ENCODE measurements at regions not wholly inside any gene's neighbourhood (a gene's known extent, or its start where the extent isn't known, plus 50 kb on each side); places are given as distances from the start of the nearest gene placed in this dataset.

GRCh38 chr11:33492596-33492995 lies 208.0 kb downstream of the C11orf91 start:
- Histone ChIP-seq H3K27ac (no peak overlapping the region), H3K36me3 (no peaks in the 10 kb centered on the region), H3K4me1 (no peaks in the 10 kb centered on the region), H3K9me3 (no peaks in the 10 kb centered on the region), H3K27me3 (peaks cover 0 to 9% (median 0%) of the 10 kb centered on the region in 9 donors), H3K4me3 (no peak overlapping the region)
- DNase-seq (no peak), ATAC-seq (no peak)
- intact Hi-C loops (cut with DNase I) = no loop called here
- TF ChIP-seq, protein P1, sequence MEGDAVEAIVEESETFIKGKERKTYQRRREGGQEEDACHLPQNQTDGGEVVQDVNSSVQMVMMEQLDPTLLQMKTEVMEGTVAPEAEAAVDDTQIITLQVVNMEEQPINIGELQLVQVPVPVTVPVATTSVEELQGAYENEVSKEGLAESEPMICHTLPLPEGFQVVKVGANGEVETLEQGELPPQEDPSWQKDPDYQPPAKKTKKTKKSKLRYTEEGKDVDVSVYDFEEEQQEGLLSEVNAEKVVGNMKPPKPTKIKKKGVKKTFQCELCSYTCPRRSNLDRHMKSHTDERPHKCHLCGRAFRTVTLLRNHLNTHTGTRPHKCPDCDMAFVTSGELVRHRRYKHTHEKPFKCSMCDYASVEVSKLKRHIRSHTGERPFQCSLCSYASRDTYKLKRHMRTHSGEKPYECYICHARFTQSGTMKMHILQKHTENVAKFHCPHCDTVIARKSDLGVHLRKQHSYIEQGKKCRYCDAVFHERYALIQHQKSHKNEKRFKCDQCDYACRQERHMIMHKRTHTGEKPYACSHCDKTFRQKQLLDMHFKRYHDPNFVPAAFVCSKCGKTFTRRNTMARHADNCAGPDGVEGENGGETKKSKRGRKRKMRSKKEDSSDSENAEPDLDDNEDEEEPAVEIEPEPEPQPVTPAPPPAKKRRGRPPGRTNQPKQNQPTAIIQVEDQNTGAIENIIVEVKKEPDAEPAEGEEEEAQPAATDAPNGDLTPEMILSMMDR (IDR thresholded peaks at IDR 0.05) = no peak
- TF ChIP-seq POLR2A (IDR thresholded peaks at IDR 0.05) = no peak
- WGBS, 4 donors = 71 to 79% (median 77%) methylated on average over 6 of the region's 6 CpGs

DNA sequence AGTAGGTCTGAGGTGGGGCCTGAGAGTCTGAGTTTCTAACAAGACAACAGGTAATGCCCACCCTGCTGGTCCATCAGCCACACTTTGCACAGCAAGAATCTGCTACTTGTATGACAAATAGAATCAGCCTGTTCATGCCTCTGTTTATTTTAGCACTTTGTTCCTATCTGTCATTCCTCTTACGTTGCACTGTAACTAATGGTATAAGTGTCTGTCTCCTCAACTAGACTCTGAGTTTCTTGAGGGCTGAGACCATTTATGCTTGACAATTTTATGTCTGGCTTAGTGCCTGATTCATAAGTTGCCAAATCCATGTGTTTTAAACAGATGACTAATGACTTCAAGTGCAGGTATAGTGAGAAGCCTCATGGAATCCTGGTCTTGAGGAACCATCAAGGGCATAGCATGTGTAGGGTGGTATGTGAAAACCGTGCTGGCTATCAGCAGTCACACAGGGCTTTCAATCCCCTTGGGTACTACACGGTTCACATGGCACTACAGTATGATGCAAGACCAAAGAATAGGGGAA lies 209.7 kb downstream of the C11orf91 start:
- Histone ChIP-seq H3K27me3 (peaks cover 0 to 9% (median 0%) of the 10 kb centered on the region in 9 donors), H3K4me3 (no peak overlapping the region), H3K4me1 (no peaks in the 10 kb centered on the region), H3K9me3 (peaks cover 0 to 2% (median 0%) of the 10 kb centered on the region in 12 donors), H3K27ac (no peak overlapping the region), H3K36me3 (no peaks in the 10 kb centered on the region)
- TF ChIP-seq POLR2A (IDR thresholded peaks at IDR 0.05) = no peak
- TF ChIP-seq, protein P1 (IDR thresholded peaks at IDR 0.05) = no peak
- DNase-seq (no peak), ATAC-seq (no peak)
- intact Hi-C loops (cut with DNase I) = no loop called here
- WGBS, 4 donors = 42 to 53% (median 52%) methylated on average over 3 of the region's 3 CpGs

DNA sequence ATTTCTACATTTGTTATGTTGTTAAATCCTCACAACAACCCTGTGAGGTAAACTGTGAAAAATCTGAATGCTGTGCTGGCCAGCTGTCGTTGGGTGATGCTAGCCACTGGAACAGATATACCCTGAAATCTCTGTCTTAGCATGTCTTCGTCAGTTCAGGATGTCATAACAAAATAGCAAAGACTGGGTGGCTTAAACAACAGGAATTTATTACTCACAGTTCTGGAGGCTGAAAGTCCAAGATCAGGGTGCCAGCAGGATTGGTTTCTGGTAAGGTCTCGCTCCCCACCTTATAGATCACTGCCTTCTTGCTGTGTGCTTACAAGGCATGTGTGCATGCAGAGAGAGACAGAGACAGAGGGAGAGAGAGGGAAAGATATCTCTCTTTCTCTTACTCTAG lies 211.7 kb downstream of the C11orf91 start:
- TF ChIP-seq, protein P1 (IDR thresholded peaks at IDR 0.05) = no peak
- no peak for TF ChIP-seq POLR2A (IDR thresholded peaks at IDR 0.05)
- 75 to 78% (median 76%) methylated on average over 3 of the region's 3 CpGs for WGBS, 4 donors
- Histone ChIP-seq H3K4me3 (no peak overlapping the region), H3K27ac (no peak overlapping the region), H3K27me3 (peaks cover 0 to 9% (median 3%) of the 10 kb centered on the region in 9 donors), H3K36me3 (no peaks in the 10 kb centered on the region), H3K4me1 (no peaks in the 10 kb centered on the region), H3K9me3 (peaks cover 0 to 4% (median 0%) of the 10 kb centered on the region in 12 donors)
- no peak for ATAC-seq
- intact Hi-C loops (cut with DNase I) = no loop called here
- no peak for DNase-seq

DNA sequence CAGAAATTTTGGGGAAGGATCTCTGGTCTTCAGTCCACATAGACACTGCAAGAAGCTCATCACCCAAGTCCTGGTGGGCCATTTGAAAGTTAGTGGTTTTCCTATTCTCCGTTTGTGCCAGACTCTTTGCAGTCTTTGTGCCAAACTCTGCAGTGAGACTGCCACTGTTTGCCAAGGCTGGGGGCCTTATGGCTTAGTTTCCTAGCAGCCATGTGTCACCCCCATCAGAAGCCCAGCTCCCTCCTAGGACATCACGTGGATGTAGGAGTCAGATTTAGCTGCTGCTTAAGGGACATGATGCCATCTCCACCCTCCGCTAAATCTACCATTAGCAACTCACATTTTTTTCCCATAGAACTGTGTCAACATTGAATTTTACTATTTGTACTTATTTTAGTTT lies 220.0 kb downstream of the C11orf91 start:
- 71 to 86% (median 77%) methylated on average over 3 of the region's 3 CpGs for WGBS, 4 donors
- Histone ChIP-seq H3K27me3 (peaks cover 0 to 20% (median 4%) of the 10 kb centered on the region in 9 donors), H3K4me3 (no peak overlapping the region), H3K9me3 (peaks cover 0 to under 1% (median 0%) of the 10 kb centered on the region in 12 donors), H3K27ac (no peak overlapping the region), H3K36me3 (no peaks in the 10 kb centered on the region), H3K4me1 (peaks cover 0 to 5% (median 0%) of the 10 kb centered on the region in 12 donors)
- ATAC-seq = no peak
- no peak for TF ChIP-seq POLR2A (IDR thresholded peaks at IDR 0.05)
- TF ChIP-seq, protein P1 (IDR thresholded peaks at IDR 0.05) = no peak
- intact Hi-C loops (cut with DNase I) = no loop called here
- DNase-seq = no peak

Measured in heart left ventricle (tissue), 16 donors.